ENCODE measurements at regions not wholly inside any gene's neighbourhood (a gene's known extent, or its start where the extent isn't known, plus 50 kb on each side); places are given as distances from the start of the nearest gene placed in this dataset.

GRCh38 chr5:136619556-136619955 is 254.2 kb upstream of the TRPC7 start:
- H3K4me3 ChIP-seq (ENCODE audit: low read depth, poor library complexity, severe bottlenecking), result no peak overlapping the region
- TF ChIP-seq CTCF (IDR thresholded peaks at IDR 0.05), result no peak
- TF ChIP-seq POLR2A (IDR thresholded peaks at IDR 0.05), result no peak
- DNase-seq (ENCODE audit: low spot score in 2 of 2), result no peak
- intact Hi-C loops (cut with DNase I; ENCODE audit: low total_unique reads), result no loop called here
- 83 to 87% methylated on average over 3 of the region's 3 CpGs for WGBS, 2 donors

GRCh38 chr5:136615251-136616119 is 250.1 kb upstream of the TRPC7 start:
- intact Hi-C loops (cut with DNase I; ENCODE audit: low total_unique reads), result no loop called here
- 60% methylated on average over 6 of the region's 6 CpGs for WGBS, 2 donors
- no peak for DNase-seq (ENCODE audit: low spot score in 2 of 2)
- H3K4me3 ChIP-seq (ENCODE audit: low read depth, poor library complexity, severe bottlenecking), result no peak overlapping the region
- no peak for TF ChIP-seq CTCF (IDR thresholded peaks at IDR 0.05)
- TF ChIP-seq POLR2A (IDR thresholded peaks at IDR 0.05), result no peak

- TF ChIP-seq POLR2A (IDR thresholded peaks at IDR 0.05) (no peak), CTCF (IDR thresholded peaks at IDR 0.05) (no peak)
- intact Hi-C loops (cut with DNase I; ENCODE audit: low total_unique reads), result no loop called here
- DNase-seq (ENCODE audit: low spot score in 2 of 2), result no peak
- H3K4me3 ChIP-seq (ENCODE audit: low read depth, poor library complexity, severe bottlenecking), result no peak overlapping the region
Observed at GRCh38 chr5:136613230-136613629, 247.9 kb upstream of the TRPC7 start.

- intact Hi-C loops (cut with DNase I; ENCODE audit: low total_unique reads), result no loop called here
- H3K4me3 ChIP-seq (ENCODE audit: low read depth, poor library complexity, severe bottlenecking), result no peak overlapping the region
- TF ChIP-seq CTCF (IDR thresholded peaks at IDR 0.05) (no peak), POLR2A (IDR thresholded peaks at IDR 0.05) (no peak)
- no peak for DNase-seq (ENCODE audit: low spot score in 2 of 2)
- WGBS, 2 donors, result 74 to 80% methylated on average over 1 of the region's 1 CpG
Observed at GRCh38 chr5:136605638-136606037, 240.3 kb upstream of the TRPC7 start.

GRCh38 chr5:136600306-136600705 is 235.0 kb upstream of the TRPC7 start:
- no peak for DNase-seq (ENCODE audit: low spot score in 2 of 2)
- TF ChIP-seq CTCF (IDR thresholded peaks at IDR 0.05) (no peak), POLR2A (IDR thresholded peaks at IDR 0.05) (no peak)
- WGBS, 2 donors, result 82 to 89% methylated on average over 1 of the region's 1 CpG
- intact Hi-C loops (cut with DNase I; ENCODE audit: low total_unique reads), result no loop called here
- no peak overlapping the region for H3K4me3 ChIP-seq (ENCODE audit: low read depth, poor library complexity, severe bottlenecking)

Measured in lower leg skin (tissue), 4 donors.